ENCODE measurements at regions not wholly inside any gene's neighbourhood (a gene's known extent, or its start where the extent isn't known, plus 50 kb on each side); places are given as distances from the start of the nearest gene placed in this dataset.
"Not testable (repeated sequence)": the region's sequence is repeated elsewhere in the genome, so short reads cannot be mapped to it uniquely, and the experiment has no call there.

DNA sequence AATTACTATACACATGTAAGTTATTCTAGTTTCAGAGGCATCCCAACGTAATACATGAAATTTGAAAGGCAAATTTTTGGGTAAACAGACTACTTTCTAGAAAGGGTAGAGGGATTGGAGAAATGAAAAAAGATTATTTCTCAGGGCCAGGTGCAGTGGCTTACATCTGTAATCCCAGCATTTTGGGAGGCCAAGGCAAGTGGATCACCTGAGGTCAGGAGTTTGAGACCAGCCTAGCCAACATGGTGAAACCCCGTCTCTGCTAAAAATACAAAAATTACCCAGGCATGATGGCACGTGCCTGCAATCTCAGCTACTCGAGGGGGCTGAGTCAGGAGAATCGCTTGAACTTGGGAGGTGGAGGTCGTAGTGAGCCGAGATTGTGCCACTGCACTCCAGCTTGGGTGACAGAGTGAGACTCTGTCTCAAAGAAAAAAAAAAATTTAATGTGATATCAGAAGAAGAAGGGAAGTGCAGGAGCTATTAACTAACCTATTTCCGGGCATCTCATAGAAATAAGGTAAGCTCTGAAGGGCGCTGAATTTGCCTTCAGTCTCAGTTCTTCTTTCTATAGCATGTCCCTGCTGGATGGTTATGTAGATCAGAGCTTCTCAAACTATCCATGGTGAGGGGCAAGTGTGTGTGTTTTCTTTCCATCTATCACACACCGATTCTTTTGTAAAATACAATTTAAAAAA is 100.3 kb upstream of the MTHFD1L start:
- peak; percentile 51 for FAIRE-seq
- TF ChIP-seq POLR2AphosphoS5 (IDR thresholded peaks at IDR 0.05; ENCODE audit: low read depth, low read length) (no peak), TAF1 (IDR thresholded peaks at IDR 0.05; ENCODE audit: borderline replicate concordance, low read depth, low read length) (no peak), POLR2A (IDR thresholded peaks at IDR 0.05; ENCODE audit: low read depth, low read length) (no peak)
- DNase-seq (ENCODE audit: insufficient read length), result no peak

GRCh38 chr6:150766201-150766997 is 99.1 kb upstream of the MTHFD1L start:
- DNase-seq (ENCODE audit: insufficient read length) (no peak), FAIRE-seq (no peak)
- TF ChIP-seq POLR2A (IDR thresholded peaks at IDR 0.05; ENCODE audit: low read depth, low read length) (no peak), POLR2AphosphoS5 (IDR thresholded peaks at IDR 0.05; ENCODE audit: low read depth, low read length) (no peak), TAF1 (IDR thresholded peaks at IDR 0.05; ENCODE audit: borderline replicate concordance, low read depth, low read length) (no peak)

DNA sequence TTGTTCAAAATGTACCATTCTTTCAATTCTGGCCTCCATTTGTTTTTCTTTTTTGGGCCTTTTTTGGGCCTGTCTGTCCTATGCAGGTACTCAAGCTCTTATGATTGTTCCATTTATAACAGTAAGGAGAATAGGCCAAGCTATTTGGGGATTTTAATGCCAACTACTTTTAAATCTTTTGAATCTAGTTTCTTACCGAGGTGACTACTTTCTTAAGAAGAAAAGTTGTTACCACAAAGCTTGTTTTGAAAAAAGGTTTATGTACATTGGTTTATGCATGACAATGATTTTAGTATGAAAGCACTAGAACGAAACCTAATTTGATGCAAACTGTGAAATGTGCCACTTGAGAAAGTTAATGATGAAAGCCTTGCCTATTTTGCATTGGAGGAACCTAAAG is 98.3 kb upstream of the MTHFD1L start:
- no peak for DNase-seq (ENCODE audit: insufficient read length)
- FAIRE-seq, result no peak
- TF ChIP-seq TAF1 (IDR thresholded peaks at IDR 0.05; ENCODE audit: borderline replicate concordance, low read depth, low read length), result no peak
- no peak for TF ChIP-seq POLR2A (IDR thresholded peaks at IDR 0.05; ENCODE audit: low read depth, low read length)
- TF ChIP-seq POLR2AphosphoS5 (IDR thresholded peaks at IDR 0.05; ENCODE audit: low read depth, low read length), result no peak

- DNase-seq (ENCODE audit: insufficient read length), result no peak
- no peak for FAIRE-seq
Observed at GRCh38 chr6:150767571-150768018, 97.9 kb upstream of the MTHFD1L start.

GRCh38 chr6:150770637-150771036 is 94.9 kb upstream of the MTHFD1L start:
- TF ChIP-seq POLR2A (IDR thresholded peaks at IDR 0.05; ENCODE audit: low read depth, low read length), result no peak
- no peak for TF ChIP-seq TAF1 (IDR thresholded peaks at IDR 0.05; ENCODE audit: borderline replicate concordance, low read depth, low read length)
- no peak for TF ChIP-seq POLR2AphosphoS5 (IDR thresholded peaks at IDR 0.05; ENCODE audit: low read depth, low read length)
- DNase-seq (ENCODE audit: insufficient read length), result no peak
- FAIRE-seq, result no peak

More at GRCh38 chr6:150767571-150768018, 97.9 kb upstream of the MTHFD1L start:
- no peak for TF ChIP-seq POLR2A (IDR thresholded peaks at IDR 0.05; ENCODE audit: low read depth, low read length)
- TF ChIP-seq TAF1 (IDR thresholded peaks at IDR 0.05; ENCODE audit: borderline replicate concordance, low read depth, low read length), result no peak
- no peak for TF ChIP-seq POLR2AphosphoS5 (IDR thresholded peaks at IDR 0.05; ENCODE audit: low read depth, low read length)

DNA sequence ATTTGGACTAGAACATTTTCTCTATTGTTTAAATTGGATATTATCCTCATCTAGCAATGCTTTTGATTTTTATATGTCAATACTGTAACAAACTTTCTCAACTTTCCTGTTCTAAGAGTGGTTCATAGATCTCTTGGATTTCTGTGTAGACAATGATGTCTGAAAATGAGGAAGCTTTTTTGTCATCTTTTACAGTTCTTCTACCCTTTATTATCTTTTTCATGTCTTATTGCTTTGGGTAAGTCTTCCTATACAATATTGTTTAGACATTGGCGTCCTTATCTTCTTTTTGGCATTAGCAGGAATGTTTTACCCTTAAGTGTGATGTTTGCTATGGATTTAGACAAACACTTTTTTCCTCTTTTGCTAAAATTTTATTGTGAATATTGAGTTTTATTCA is 91.5 kb upstream of the MTHFD1L start:
- FAIRE-seq (no peak), DNase-seq (ENCODE audit: insufficient read length) (no peak)
- no peak for TF ChIP-seq TAF1 (IDR thresholded peaks at IDR 0.05; ENCODE audit: borderline replicate concordance, low read depth, low read length)
- TF ChIP-seq POLR2A (IDR thresholded peaks at IDR 0.05; ENCODE audit: low read depth, low read length), result no peak
- TF ChIP-seq POLR2AphosphoS5 (IDR thresholded peaks at IDR 0.05; ENCODE audit: low read depth, low read length), result no peak

- TF ChIP-seq POLR2A (IDR thresholded peaks at IDR 0.05; ENCODE audit: low read depth, low read length) (no peak), POLR2AphosphoS5 (IDR thresholded peaks at IDR 0.05; ENCODE audit: low read depth, low read length) (no peak), TAF1 (IDR thresholded peaks at IDR 0.05; ENCODE audit: borderline replicate concordance, low read depth, low read length) (no peak)
- no peak for DNase-seq (ENCODE audit: insufficient read length)
- no peak for FAIRE-seq
Observed at GRCh38 chr6:150775415-150776203, 89.9 kb upstream of the MTHFD1L start.

GRCh38 chr6:150777736-150778135 is 87.8 kb upstream of the MTHFD1L start:
- DNase-seq (ENCODE audit: insufficient read length), result no peak
- TF ChIP-seq POLR2AphosphoS5 (IDR thresholded peaks at IDR 0.05; ENCODE audit: low read depth, low read length) (no peak), TAF1 (IDR thresholded peaks at IDR 0.05; ENCODE audit: borderline replicate concordance, low read depth, low read length) (no peak), POLR2A (IDR thresholded peaks at IDR 0.05; ENCODE audit: low read depth, low read length) (no peak)

DNA sequence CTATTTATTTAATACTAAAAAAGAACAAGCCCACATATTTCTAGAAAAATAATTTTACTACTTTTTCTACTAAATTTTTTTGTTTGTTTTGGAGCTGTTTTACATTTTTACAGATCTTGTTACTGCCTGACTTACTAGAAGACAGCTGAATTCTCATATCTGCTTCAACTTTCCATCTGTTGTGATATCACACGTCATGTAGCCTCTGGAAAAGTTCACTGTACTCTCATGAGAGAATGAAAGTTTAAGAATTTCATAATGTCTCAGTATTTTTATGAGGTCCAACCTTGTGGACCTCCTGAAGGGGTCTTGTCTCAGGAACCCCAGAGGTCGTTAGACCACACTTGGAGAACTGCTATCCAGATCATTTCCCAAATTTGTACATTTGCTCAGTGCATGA is 81.7 kb upstream of the MTHFD1L start:
- TF ChIP-seq POLR2AphosphoS5 (IDR thresholded peaks at IDR 0.05; ENCODE audit: low read depth, low read length), result no peak
- no peak for TF ChIP-seq TAF1 (IDR thresholded peaks at IDR 0.05; ENCODE audit: borderline replicate concordance, low read depth, low read length)
- no peak for TF ChIP-seq POLR2A (IDR thresholded peaks at IDR 0.05; ENCODE audit: low read depth, low read length)
- DNase-seq (ENCODE audit: insufficient read length) (no peak), FAIRE-seq (no peak)

More at GRCh38 chr6:150777736-150778135, 87.8 kb upstream of the MTHFD1L start:
- FAIRE-seq, result no peak

- TF ChIP-seq TAF1 (IDR thresholded peaks at IDR 0.05; ENCODE audit: borderline replicate concordance, low read depth, low read length), result no peak
- no peak for TF ChIP-seq POLR2AphosphoS5 (IDR thresholded peaks at IDR 0.05; ENCODE audit: low read depth, low read length)
- no peak for TF ChIP-seq POLR2A (IDR thresholded peaks at IDR 0.05; ENCODE audit: low read depth, low read length)
- DNase-seq (ENCODE audit: insufficient read length) (no peak), FAIRE-seq (no peak)
Observed at GRCh38 chr6:150787429-150787828, 78.1 kb upstream of the MTHFD1L start.

DNA sequence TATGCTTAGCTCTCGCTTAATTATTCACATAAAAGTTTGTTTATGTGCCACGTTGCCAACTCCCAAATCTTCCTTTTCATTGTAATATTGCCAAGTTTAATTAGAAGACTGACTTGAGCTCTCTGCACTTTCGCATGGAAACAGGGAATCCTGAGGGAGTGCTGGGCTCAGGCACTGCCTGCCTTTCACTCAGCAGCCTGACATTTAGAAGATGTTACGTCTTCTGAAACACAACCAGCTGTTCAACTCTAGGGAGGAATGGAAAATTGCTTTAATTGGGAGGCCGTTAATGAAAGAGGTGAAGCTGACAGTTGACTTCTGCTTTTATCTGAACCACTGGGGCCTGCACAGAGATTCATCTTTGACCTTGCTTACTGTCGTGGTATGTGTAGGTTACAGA is 77.4 kb upstream of the MTHFD1L start:
- DNase-seq (ENCODE audit: insufficient read length) (no peak), FAIRE-seq (no peak)
- no peak for TF ChIP-seq POLR2A (IDR thresholded peaks at IDR 0.05; ENCODE audit: low read depth, low read length)
- no peak for TF ChIP-seq TAF1 (IDR thresholded peaks at IDR 0.05; ENCODE audit: borderline replicate concordance, low read depth, low read length)
- TF ChIP-seq POLR2AphosphoS5 (IDR thresholded peaks at IDR 0.05; ENCODE audit: low read depth, low read length), result no peak

DNA sequence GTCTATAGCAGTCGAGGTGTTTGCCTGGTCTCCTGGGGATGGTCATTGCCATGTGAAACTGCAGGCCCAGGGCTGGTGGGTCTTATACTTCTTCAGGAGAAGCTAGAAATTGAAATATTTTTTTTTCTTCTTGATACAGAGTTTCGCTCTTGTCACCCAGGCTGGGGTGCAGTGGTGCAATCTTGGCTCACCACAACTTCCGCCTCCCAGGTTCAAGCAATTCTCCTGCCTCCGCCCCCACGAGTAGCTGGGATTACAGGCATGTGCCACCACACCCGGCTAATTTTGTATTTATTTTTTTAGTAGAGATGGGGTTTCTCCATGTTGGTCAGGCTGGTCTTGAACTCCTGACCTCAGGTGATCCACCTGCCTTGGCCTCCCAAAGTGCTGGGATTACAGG is 75.6 kb upstream of the MTHFD1L start:
- FAIRE-seq; DNase-seq (ENCODE audit: insufficient read length): not testable (repeated sequence)

Measured in GM12892 (cell line).